ENCODE measurements at regions not wholly inside any gene's neighbourhood (a gene's known extent, or its start where the extent isn't known, plus 50 kb on each side); places are given as distances from the start of the nearest gene placed in this dataset.
"Not testable (repeated sequence)": the region's sequence is repeated elsewhere in the genome, so short reads cannot be mapped to it uniquely, and the experiment has no call there.

GRCh38 chr7:63057265-63057664, 941.4 kb upstream of the ZNF722 start:
- Mint-ChIP-seq H3K27ac (no peak overlapping the region), H3K4me1 (ENCODE audit: low read depth in 2 of 2) (no peaks in the 10 kb centered on the region), H3K4me3 (no peak overlapping the region), H3K9me3 (peaks cover 0 to 2% of the 10 kb centered on the region in 2 donors), H3K36me3 (ENCODE audit: insufficient read depth) (no peaks in the 10 kb centered on the region), H3K27me3 (no peaks in the 10 kb centered on the region)
- DNase-seq (no peak), ATAC-seq (replicated peaks) (no peak)

GRCh38 chr7:63060701-63061100, 937.9 kb upstream of the ZNF722 start:
- not testable (repeated sequence) for DNase-seq; H3K4me3 Mint-ChIP-seq; H3K9me3 Mint-ChIP-seq; H3K4me1 Mint-ChIP-seq (ENCODE audit: low read depth in 2 of 2); H3K27ac Mint-ChIP-seq; H3K36me3 Mint-ChIP-seq (ENCODE audit: insufficient read depth); H3K27me3 Mint-ChIP-seq; ATAC-seq (replicated peaks)

GRCh38 chr7:63065684-63066083, 933.0 kb upstream of the ZNF722 start:
- H3K27me3 Mint-ChIP-seq, result no peaks in the 10 kb centered on the region
- no peaks in the 10 kb centered on the region for H3K36me3 Mint-ChIP-seq (ENCODE audit: insufficient read depth)
- H3K4me1 Mint-ChIP-seq (ENCODE audit: low read depth in 2 of 2), result no peaks in the 10 kb centered on the region
- DNase-seq, result no peak
- H3K9me3 Mint-ChIP-seq, result peaks cover 7 to 26% of the 10 kb centered on the region in 2 donors
- no peak for ATAC-seq (replicated peaks)
- H3K4me3 Mint-ChIP-seq, result no peak overlapping the region
- no peak overlapping the region for H3K27ac Mint-ChIP-seq

GRCh38 chr7:63066235-63066634, 932.4 kb upstream of the ZNF722 start:
- H3K4me1 Mint-ChIP-seq (ENCODE audit: low read depth in 2 of 2); H3K27ac Mint-ChIP-seq; H3K4me3 Mint-ChIP-seq; H3K36me3 Mint-ChIP-seq (ENCODE audit: insufficient read depth); H3K27me3 Mint-ChIP-seq; DNase-seq; ATAC-seq (replicated peaks): not testable (repeated sequence)
- peaks cover 9 to 26% of the 10 kb centered on the region in 2 donors for H3K9me3 Mint-ChIP-seq

GRCh38 chr7:63067897-63068585, 930.6 kb upstream of the ZNF722 start:
- DNase-seq (no peak), ATAC-seq (replicated peaks) (no peak)
- Mint-ChIP-seq H3K27ac (no peak overlapping the region), H3K4me3 (no peak overlapping the region), H3K36me3 (ENCODE audit: insufficient read depth) (no peaks in the 10 kb centered on the region), H3K4me1 (ENCODE audit: low read depth in 2 of 2) (peaks cover 0 to 3% of the 10 kb centered on the region in 2 donors), H3K9me3 (peaks cover 10 to 28% of the 10 kb centered on the region in 2 donors), H3K27me3 (no peaks in the 10 kb centered on the region)

GRCh38 chr7:63070696-63071095, 928.0 kb upstream of the ZNF722 start:
- Mint-ChIP-seq H3K9me3 (peaks cover 13 to 41% of the 10 kb centered on the region in 2 donors), H3K4me3 (no peak overlapping the region), H3K4me1 (ENCODE audit: low read depth in 2 of 2) (peaks cover 0 to 3% of the 10 kb centered on the region in 2 donors), H3K27ac (no peak overlapping the region), H3K36me3 (ENCODE audit: insufficient read depth) (no peaks in the 10 kb centered on the region), H3K27me3 (no peaks in the 10 kb centered on the region)
- DNase-seq (no peak), ATAC-seq (replicated peaks) (no peak)

GRCh38 chr7:63071396-63071795, 927.3 kb upstream of the ZNF722 start:
- Mint-ChIP-seq H3K36me3 (ENCODE audit: insufficient read depth) (no peaks in the 10 kb centered on the region), H3K27ac (no peak overlapping the region), H3K9me3 (peaks cover 10 to 37% of the 10 kb centered on the region in 2 donors), H3K4me3 (no peak overlapping the region), H3K4me1 (ENCODE audit: low read depth in 2 of 2) (peaks cover 0 to 3% of the 10 kb centered on the region in 2 donors), H3K27me3 (no peaks in the 10 kb centered on the region)
- DNase-seq (no peak), ATAC-seq (replicated peaks) (no peak)

- Mint-ChIP-seq H3K9me3 (peaks cover 10 to 31% of the 10 kb centered on the region in 2 donors), H3K4me3 (no peak overlapping the region), H3K4me1 (ENCODE audit: low read depth in 2 of 2) (peaks cover 0 to 3% of the 10 kb centered on the region in 2 donors), H3K27ac (no peak overlapping the region), H3K36me3 (ENCODE audit: insufficient read depth) (no peaks in the 10 kb centered on the region), H3K27me3 (no peaks in the 10 kb centered on the region)
- DNase-seq (no peak), ATAC-seq (replicated peaks) (no peak)
These were observed 926.7 kb upstream of the ZNF722 start for GRCh38 chr7:63071920-63072319.

GRCh38 chr7:63072806-63073205, 925.8 kb upstream of the ZNF722 start:
- no peaks in the 10 kb centered on the region for H3K27me3 Mint-ChIP-seq
- DNase-seq, result no peak
- no peak for ATAC-seq (replicated peaks)
- no peak overlapping the region for H3K27ac Mint-ChIP-seq
- H3K4me3 Mint-ChIP-seq, result no peak overlapping the region
- peaks cover 7 to 34% of the 10 kb centered on the region in 2 donors for H3K9me3 Mint-ChIP-seq
- H3K4me1 Mint-ChIP-seq (ENCODE audit: low read depth in 2 of 2), result peaks cover 0 to 3% of the 10 kb centered on the region in 2 donors
- H3K36me3 Mint-ChIP-seq (ENCODE audit: insufficient read depth), result no peaks in the 10 kb centered on the region

GRCh38 chr7:63073286-63073685, 925.4 kb upstream of the ZNF722 start:
- Mint-ChIP-seq H3K9me3 (peaks cover 7 to 36% of the 10 kb centered on the region in 2 donors), H3K27ac (no peak overlapping the region), H3K36me3 (ENCODE audit: insufficient read depth) (no peaks in the 10 kb centered on the region), H3K4me3 (no peak overlapping the region), H3K4me1 (ENCODE audit: low read depth in 2 of 2) (peaks cover 0 to 3% of the 10 kb centered on the region in 2 donors), H3K27me3 (no peaks in the 10 kb centered on the region)
- DNase-seq, result no peak
- no peak for ATAC-seq (replicated peaks)

- no peak overlapping the region for H3K4me3 Mint-ChIP-seq
- ATAC-seq (replicated peaks) (no peak), DNase-seq (no peak)
- H3K4me1 Mint-ChIP-seq (ENCODE audit: low read depth in 2 of 2), result peaks cover 0 to 3% of the 10 kb centered on the region in 2 donors
- no peaks in the 10 kb centered on the region for H3K27me3 Mint-ChIP-seq
- H3K9me3 Mint-ChIP-seq, result peaks cover 6 to 36% of the 10 kb centered on the region in 2 donors
- no peaks in the 10 kb centered on the region for H3K36me3 Mint-ChIP-seq (ENCODE audit: insufficient read depth)
- H3K27ac Mint-ChIP-seq, result no peak overlapping the region
These were observed 924.9 kb upstream of the ZNF722 start for GRCh38 chr7:63073736-63074135.

GRCh38 chr7:63077841-63078240, 920.8 kb upstream of the ZNF722 start:
- Mint-ChIP-seq H3K27ac (no peak overlapping the region), H3K27me3 (no peaks in the 10 kb centered on the region), H3K4me1 (ENCODE audit: low read depth in 2 of 2) (peaks cover 0 to 1% of the 10 kb centered on the region in 2 donors), H3K4me3 (no peak overlapping the region), H3K36me3 (ENCODE audit: insufficient read depth) (no peaks in the 10 kb centered on the region), H3K9me3 (peaks cover 2 to 22% of the 10 kb centered on the region in 2 donors)
- DNase-seq (no peak), ATAC-seq (replicated peaks) (no peak)

- H3K4me1 Mint-ChIP-seq (ENCODE audit: low read depth in 2 of 2), result no peaks in the 10 kb centered on the region
- no peak for DNase-seq
- ATAC-seq (replicated peaks), result no peak
- no peaks in the 10 kb centered on the region for H3K36me3 Mint-ChIP-seq (ENCODE audit: insufficient read depth)
- no peak overlapping the region for H3K27ac Mint-ChIP-seq
- peaks cover 4 to 7% of the 10 kb centered on the region in 2 donors for H3K9me3 Mint-ChIP-seq
- no peaks in the 10 kb centered on the region for H3K27me3 Mint-ChIP-seq
- H3K4me3 Mint-ChIP-seq, result no peak overlapping the region
These were observed 918.2 kb upstream of the ZNF722 start for GRCh38 chr7:63080406-63080805.

- Mint-ChIP-seq H3K9me3 (peaks cover 4 to 7% of the 10 kb centered on the region in 2 donors), H3K27me3 (no peaks in the 10 kb centered on the region), H3K4me1 (ENCODE audit: low read depth in 2 of 2) (no peaks in the 10 kb centered on the region), H3K36me3 (ENCODE audit: insufficient read depth) (no peaks in the 10 kb centered on the region), H3K4me3 (no peak overlapping the region), H3K27ac (no peak overlapping the region)
- no peak for DNase-seq
- no peak for ATAC-seq (replicated peaks)
These were observed 917.8 kb upstream of the ZNF722 start for GRCh38 chr7:63080831-63081230.

Data from effector memory CD8-positive, alpha-beta T cell (primary cell).